ENCODE measurements at regions not wholly inside any gene's neighbourhood (a gene's known extent, or its start where the extent isn't known, plus 50 kb on each side); places are given as distances from the start of the nearest gene placed in this dataset.

GRCh38 chr15:94927003-94927402 is 695.6 kb downstream of the MCTP2 start:
- ATAC-seq: no peak
- TF ChIP-seq, protein P1, sequence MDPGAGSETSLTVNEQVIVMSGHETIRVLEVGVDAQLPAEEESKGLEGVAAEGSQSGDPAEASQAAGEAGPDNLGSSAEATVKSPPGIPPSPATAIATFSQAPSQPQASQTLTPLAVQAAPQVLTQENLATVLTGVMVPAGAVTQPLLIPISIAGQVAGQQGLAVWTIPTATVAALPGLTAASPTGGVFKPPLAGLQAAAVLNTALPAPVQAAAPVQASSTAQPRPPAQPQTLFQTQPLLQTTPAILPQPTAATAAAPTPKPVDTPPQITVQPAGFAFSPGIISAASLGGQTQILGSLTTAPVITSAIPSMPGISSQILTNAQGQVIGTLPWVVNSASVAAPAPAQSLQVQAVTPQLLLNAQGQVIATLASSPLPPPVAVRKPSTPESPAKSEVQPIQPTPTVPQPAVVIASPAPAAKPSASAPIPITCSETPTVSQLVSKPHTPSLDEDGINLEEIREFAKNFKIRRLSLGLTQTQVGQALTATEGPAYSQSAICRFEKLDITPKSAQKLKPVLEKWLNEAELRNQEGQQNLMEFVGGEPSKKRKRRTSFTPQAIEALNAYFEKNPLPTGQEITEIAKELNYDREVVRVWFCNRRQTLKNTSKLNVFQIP (CRISPR knock-in tag; IDR thresholded peaks at IDR 0.05; ENCODE audit: borderline replicate concordance, low read depth): no peak
- no peak for TF ChIP-seq ZFP30 (CRISPR knock-in tag; IDR thresholded peaks at IDR 0.05)
- TF ChIP-seq SNAI2 (CRISPR knock-in tag; IDR thresholded peaks at IDR 0.05): no peak
- TF ChIP-seq, protein P2, sequence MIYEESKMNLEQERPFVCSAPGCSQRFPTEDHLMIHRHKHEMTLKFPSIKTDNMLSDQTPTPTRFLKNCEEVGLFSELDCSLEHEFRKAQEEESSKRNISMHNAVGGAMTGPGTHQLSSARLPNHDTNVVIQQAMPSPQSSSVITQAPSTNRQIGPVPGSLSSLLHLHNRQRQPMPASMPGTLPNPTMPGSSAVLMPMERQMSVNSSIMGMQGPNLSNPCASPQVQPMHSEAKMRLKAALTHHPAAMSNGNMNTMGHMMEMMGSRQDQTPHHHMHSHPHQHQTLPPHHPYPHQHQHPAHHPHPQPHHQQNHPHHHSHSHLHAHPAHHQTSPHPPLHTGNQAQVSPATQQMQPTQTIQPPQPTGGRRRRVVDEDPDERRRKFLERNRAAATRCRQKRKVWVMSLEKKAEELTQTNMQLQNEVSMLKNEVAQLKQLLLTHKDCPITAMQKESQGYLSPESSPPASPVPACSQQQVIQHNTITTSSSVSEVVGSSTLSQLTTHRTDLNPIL (CRISPR knock-in tag; IDR thresholded peaks at IDR 0.05; ENCODE audit: low read depth): no peak
- TF ChIP-seq ZC3H10 (CRISPR knock-in tag; IDR thresholded peaks at IDR 0.05): no peak
- no peak for TF ChIP-seq ZNF565 (CRISPR knock-in tag; conservative IDR thresholded peaks at IDR 0.05; ENCODE audit: low read depth)

DNA sequence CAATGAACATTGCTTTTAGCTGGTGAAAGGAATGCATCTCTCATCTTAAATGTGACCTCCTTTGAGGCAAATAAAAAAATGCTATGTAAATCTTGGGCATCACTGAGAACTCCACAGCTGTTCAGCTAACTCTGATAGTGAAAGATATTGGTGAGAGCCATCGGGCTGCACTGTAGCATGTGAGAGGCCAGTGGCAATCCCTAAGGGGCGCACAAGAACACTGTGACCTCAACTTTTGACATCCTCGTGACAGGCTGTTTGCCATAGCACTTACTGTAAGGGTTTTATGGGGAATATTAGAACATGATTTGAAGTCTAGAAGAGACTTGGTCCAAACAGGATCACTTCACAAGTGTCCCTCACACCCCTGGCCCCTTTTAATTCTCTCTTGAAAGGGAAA is 697.9 kb downstream of the MCTP2 start:
- TF ChIP-seq, protein P3, sequence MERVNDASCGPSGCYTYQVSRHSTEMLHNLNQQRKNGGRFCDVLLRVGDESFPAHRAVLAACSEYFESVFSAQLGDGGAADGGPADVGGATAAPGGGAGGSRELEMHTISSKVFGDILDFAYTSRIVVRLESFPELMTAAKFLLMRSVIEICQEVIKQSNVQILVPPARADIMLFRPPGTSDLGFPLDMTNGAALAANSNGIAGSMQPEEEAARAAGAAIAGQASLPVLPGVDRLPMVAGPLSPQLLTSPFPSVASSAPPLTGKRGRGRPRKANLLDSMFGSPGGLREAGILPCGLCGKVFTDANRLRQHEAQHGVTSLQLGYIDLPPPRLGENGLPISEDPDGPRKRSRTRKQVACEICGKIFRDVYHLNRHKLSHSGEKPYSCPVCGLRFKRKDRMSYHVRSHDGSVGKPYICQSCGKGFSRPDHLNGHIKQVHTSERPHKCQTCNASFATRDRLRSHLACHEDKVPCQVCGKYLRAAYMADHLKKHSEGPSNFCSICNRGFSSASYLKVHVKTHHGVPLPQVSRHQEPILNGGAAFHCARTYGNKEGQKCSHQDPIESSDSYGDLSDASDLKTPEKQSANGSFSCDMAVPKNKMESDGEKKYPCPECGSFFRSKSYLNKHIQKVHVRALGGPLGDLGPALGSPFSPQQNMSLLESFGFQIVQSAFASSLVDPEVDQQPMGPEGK (CRISPR knock-in tag; IDR thresholded peaks at IDR 0.05; ENCODE audit: borderline replicate concordance): no peak
- TF ChIP-seq, protein P1 (CRISPR knock-in tag; IDR thresholded peaks at IDR 0.05; ENCODE audit: borderline replicate concordance, low read depth): no peak
- TF ChIP-seq ZNF565 (CRISPR knock-in tag; conservative IDR thresholded peaks at IDR 0.05; ENCODE audit: low read depth): no peak
- no peak for TF ChIP-seq GLIS3 (CRISPR knock-in tag; IDR thresholded peaks at IDR 0.05)
- TF ChIP-seq TOX (CRISPR knock-in tag; IDR thresholded peaks at IDR 0.05; ENCODE audit: borderline replicate concordance): no peak
- TF ChIP-seq, protein P4, sequence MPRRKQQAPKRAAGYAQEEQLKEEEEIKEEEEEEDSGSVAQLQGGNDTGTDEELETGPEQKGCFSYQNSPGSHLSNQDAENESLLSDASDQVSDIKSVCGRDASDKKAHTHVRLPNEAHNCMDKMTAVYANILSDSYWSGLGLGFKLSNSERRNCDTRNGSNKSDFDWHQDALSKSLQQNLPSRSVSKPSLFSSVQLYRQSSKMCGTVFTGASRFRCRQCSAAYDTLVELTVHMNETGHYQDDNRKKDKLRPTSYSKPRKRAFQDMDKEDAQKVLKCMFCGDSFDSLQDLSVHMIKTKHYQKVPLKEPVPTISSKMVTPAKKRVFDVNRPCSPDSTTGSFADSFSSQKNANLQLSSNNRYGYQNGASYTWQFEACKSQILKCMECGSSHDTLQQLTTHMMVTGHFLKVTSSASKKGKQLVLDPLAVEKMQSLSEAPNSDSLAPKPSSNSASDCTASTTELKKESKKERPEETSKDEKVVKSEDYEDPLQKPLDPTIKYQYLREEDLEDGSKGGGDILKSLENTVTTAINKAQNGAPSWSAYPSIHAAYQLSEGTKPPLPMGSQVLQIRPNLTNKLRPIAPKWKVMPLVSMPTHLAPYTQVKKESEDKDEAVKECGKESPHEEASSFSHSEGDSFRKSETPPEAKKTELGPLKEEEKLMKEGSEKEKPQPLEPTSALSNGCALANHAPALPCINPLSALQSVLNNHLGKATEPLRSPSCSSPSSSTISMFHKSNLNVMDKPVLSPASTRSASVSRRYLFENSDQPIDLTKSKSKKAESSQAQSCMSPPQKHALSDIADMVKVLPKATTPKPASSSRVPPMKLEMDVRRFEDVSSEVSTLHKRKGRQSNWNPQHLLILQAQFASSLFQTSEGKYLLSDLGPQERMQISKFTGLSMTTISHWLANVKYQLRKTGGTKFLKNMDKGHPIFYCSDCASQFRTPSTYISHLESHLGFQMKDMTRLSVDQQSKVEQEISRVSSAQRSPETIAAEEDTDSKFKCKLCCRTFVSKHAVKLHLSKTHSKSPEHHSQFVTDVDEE (CRISPR knock-in tag; IDR thresholded peaks at IDR 0.05): no peak
- TF ChIP-seq ESRRG (CRISPR knock-in tag; IDR thresholded peaks at IDR 0.05): no peak
- TF ChIP-seq ZFP3 (CRISPR knock-in tag; IDR thresholded peaks at IDR 0.05): no peak
- TF ChIP-seq ZC3H10 (CRISPR knock-in tag; IDR thresholded peaks at IDR 0.05): no peak
- no peak for TF ChIP-seq ZNF8 (CRISPR knock-in tag; IDR thresholded peaks at IDR 0.05)
- no peak for TF ChIP-seq TCF4 (CRISPR knock-in tag; IDR thresholded peaks at IDR 0.05; ENCODE audit: borderline replicate concordance)
- no peak for ATAC-seq

GRCh38 chr15:94930441-94930840 is 699.1 kb downstream of the MCTP2 start:
- no peak for ATAC-seq
- TF ChIP-seq ZNF565 (CRISPR knock-in tag; conservative IDR thresholded peaks at IDR 0.05; ENCODE audit: low read depth) (no peak), ZFP3 (CRISPR knock-in tag; IDR thresholded peaks at IDR 0.05) (no peak), RARB (CRISPR knock-in tag; IDR thresholded peaks at IDR 0.05) (no peak), CSRNP3 (CRISPR knock-in tag; IDR thresholded peaks at IDR 0.05) (no peak), TOX (CRISPR knock-in tag; IDR thresholded peaks at IDR 0.05; ENCODE audit: borderline replicate concordance) (no peak), ZNF8 (CRISPR knock-in tag; IDR thresholded peaks at IDR 0.05) (no peak), CSDC2 (CRISPR knock-in tag; IDR thresholded peaks at IDR 0.05) (no peak), ZC3H10 (CRISPR knock-in tag; IDR thresholded peaks at IDR 0.05) (no peak), TCF4 (CRISPR knock-in tag; IDR thresholded peaks at IDR 0.05; ENCODE audit: borderline replicate concordance) (no peak), ZFP30 (CRISPR knock-in tag; IDR thresholded peaks at IDR 0.05) (no peak), PPARA (CRISPR knock-in tag; IDR thresholded peaks at IDR 0.05; ENCODE audit: borderline replicate concordance) (no peak), ESRRG (CRISPR knock-in tag; IDR thresholded peaks at IDR 0.05) (no peak)
- TF ChIP-seq, protein P1 (CRISPR knock-in tag; IDR thresholded peaks at IDR 0.05; ENCODE audit: borderline replicate concordance, low read depth): no peak
- TF ChIP-seq, protein P4 (CRISPR knock-in tag; IDR thresholded peaks at IDR 0.05): no peak
- TF ChIP-seq, protein P2 (CRISPR knock-in tag; IDR thresholded peaks at IDR 0.05; ENCODE audit: low read depth): no peak

Measured in SK-N-SH treated with all-trans-retinoic acid at 6 μM for 48 hours (cell line).